Activated CD8-positive, alpha-beta T cell treated with anti-CD3 and anti-CD28 coated beads for 36 hours (primary cell): ENCODE measurements at regions not wholly inside any gene's neighbourhood (a gene's known extent, or its start where the extent isn't known, plus 50 kb on each side); places are given as distances from the start of the nearest gene placed in this dataset.

Experiments
- ATAC-seq: fragments of 200-7000 bp; cut with Tn5 transposase; one replicate; pipeline ENCODE4 v1.10.0; 2021; ENCODE audit warnings: mild to moderate bottlenecking, moderate library complexity
- CTCF ChIA-PET: fragments of 350-600 bp; sonication (Branson Sonifier 250); formaldehyde crosslinking; loops from one replicate; lab custom pipeline; 2021; ENCODE audit warnings: antibody characterized with exemption; lab: Charles Lee
- POLR2A ChIA-PET: fragments of 350-600 bp; sonication (Branson Sonifier 250); formaldehyde crosslinking; loops from one replicate; lab custom pipeline; 2021; ENCODE audit warnings: antibody characterized with exemption; lab: Charles Lee
- DNase-seq: peaks from one replicate; pipeline ENCODE4 v3.0.0-alpha.2; 2020
- H3K27ac Mint-ChIP-seq: one replicate; pipeline ENCODE4 v1.8.0; 2021; ENCODE audit warnings: mild to moderate bottlenecking, mixed read lengths
- H3K27me3 Mint-ChIP-seq: one replicate; pipeline ENCODE4 v1.8.0; 2021; ENCODE audit warnings: mixed read lengths
- H3K36me3 Mint-ChIP-seq: one replicate; pipeline ENCODE4 v1.8.0; 2021; ENCODE audit warnings: low read depth, mixed read lengths
- H3K4me1 Mint-ChIP-seq: one replicate; pipeline ENCODE4 v1.8.0; 2021; ENCODE audit warnings: low read depth, mixed read lengths
- H3K4me3 Mint-ChIP-seq: one replicate; pipeline ENCODE4 v1.8.0; 2021; ENCODE audit warnings: mild to moderate bottlenecking, moderate library complexity, mixed read lengths
- H3K9me3 Mint-ChIP-seq: one replicate; pipeline ENCODE4 v1.8.0; 2021; ENCODE audit warnings: mixed read lengths
- intact Hi-C: fragments of 100-400 bp; cut with micrococcal nuclease; formaldehyde crosslinking; loops from one replicate; pipeline ENCODE4 v1.10.0; 2022
- TF ChIP-seq, protein P1 (sequence below): fragments of 200-600 bp; IDR thresholded peaks from one replicate; pipeline ENCODE4 v1.8.0; 2022; ENCODE audit warnings: antibody characterized with exemption, mild to moderate bottlenecking

DNA sequence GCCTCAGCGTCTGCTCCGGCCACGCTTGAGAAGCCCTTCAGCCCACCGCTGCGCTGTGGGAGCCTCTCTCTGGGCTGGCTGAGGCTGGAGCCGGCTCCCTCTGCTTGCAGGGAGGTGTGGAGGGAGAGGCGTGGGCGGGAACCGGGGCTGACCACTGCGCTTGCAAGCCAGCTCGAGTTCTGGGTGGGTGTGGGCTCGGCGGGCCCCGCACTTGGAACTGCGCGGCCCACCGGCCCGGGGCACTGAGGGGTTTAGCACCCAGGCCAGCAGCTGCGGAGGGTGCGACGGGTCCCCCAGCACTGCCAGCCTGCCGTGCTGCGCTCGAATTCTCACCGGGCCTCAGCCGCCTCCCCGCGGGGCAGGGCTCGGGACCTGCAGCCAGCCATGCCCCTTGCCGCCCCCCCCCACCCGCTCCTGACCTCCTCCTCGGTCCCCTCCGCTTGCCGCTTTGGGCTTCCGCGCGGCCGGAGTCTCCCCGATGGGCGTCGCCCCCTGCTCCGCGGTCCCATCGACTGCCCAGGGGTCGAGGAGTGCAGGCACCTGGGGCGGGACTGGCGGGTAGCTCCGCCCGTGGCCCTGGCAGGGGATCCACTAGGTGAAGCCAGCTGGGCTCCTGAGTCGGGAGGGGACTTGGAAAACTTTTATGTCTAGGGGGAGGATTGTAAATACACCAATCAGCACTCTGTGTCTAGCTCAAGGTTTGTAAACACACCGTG lies 106.7 kb downstream of the RAP2B start:
- Mint-ChIP-seq H3K27ac (no peak overlapping the region), H3K4me3 (no peak overlapping the region), H3K36me3 (no peaks in the 10 kb centered on the region), H3K27me3 (no peaks in the 10 kb centered on the region), H3K4me1 (peaks cover 14% of the 10 kb centered on the region), H3K9me3 (peaks cover 3% of the 10 kb centered on the region)
- ATAC-seq (no peak), DNase-seq (no peak)
- intact Hi-C loops = no loop called here
- TF ChIP-seq, protein P1, sequence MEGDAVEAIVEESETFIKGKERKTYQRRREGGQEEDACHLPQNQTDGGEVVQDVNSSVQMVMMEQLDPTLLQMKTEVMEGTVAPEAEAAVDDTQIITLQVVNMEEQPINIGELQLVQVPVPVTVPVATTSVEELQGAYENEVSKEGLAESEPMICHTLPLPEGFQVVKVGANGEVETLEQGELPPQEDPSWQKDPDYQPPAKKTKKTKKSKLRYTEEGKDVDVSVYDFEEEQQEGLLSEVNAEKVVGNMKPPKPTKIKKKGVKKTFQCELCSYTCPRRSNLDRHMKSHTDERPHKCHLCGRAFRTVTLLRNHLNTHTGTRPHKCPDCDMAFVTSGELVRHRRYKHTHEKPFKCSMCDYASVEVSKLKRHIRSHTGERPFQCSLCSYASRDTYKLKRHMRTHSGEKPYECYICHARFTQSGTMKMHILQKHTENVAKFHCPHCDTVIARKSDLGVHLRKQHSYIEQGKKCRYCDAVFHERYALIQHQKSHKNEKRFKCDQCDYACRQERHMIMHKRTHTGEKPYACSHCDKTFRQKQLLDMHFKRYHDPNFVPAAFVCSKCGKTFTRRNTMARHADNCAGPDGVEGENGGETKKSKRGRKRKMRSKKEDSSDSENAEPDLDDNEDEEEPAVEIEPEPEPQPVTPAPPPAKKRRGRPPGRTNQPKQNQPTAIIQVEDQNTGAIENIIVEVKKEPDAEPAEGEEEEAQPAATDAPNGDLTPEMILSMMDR = no peak
- ChIA-PET POLR2A (no interaction called here), CTCF (no interaction called here)

DNA sequence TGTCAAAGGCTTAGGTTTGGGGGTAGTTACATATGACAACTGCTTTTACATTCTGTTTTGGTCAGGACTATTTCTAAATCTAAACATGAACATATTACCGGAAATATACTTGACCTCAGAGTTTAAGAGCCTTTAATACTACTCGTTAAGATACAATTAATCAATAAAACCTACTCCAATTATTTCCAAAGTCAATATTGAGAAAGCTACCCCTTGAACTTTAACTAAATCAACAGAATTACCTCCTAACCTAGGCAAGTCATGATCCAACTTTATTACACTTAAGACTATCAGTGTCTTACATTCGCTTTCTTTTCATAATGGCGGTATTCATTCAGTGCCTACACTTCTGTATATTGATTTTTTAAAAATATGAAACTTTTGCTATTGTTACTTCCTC lies 107.7 kb downstream of the RAP2B start:
- H3K36me3 Mint-ChIP-seq = no peaks in the 10 kb centered on the region
- TF ChIP-seq, protein P1 = no peak
- H3K27me3 Mint-ChIP-seq = no peaks in the 10 kb centered on the region
- peaks cover 14% of the 10 kb centered on the region for H3K4me1 Mint-ChIP-seq
- DNase-seq (no peak), ATAC-seq (no peak)
- no peak overlapping the region for H3K27ac Mint-ChIP-seq
- POLR2A ChIA-PET = no interaction called here
- no peak overlapping the region for H3K4me3 Mint-ChIP-seq
- H3K9me3 Mint-ChIP-seq = peaks cover 3% of the 10 kb centered on the region
- intact Hi-C loops = no loop called here
- CTCF ChIA-PET = no interaction called here

DNA sequence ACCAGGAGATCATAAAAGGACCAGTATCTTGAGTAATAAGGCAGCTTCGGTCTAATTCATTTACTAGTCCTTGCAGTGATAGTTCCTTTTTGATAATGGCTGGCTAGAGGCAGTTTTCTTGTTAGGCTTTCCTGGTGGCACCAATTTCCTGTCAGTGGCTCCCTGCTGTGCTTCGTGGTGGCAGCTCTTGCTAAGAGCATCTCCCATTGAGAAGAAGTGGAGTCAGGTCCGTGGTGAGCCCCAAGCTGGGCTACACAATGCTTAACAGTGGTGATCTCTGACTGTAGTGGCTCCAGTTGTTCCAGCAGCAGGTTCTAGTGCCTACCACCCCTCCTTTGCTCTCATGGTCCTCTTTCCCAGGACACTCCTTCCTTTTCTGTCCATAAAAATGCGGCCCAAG lies 111.2 kb downstream of the RAP2B start:
- Mint-ChIP-seq H3K36me3 (no peaks in the 10 kb centered on the region), H3K4me1 (peaks cover 14% of the 10 kb centered on the region), H3K9me3 (no peaks in the 10 kb centered on the region), H3K27me3 (no peaks in the 10 kb centered on the region), H3K27ac (no peak overlapping the region), H3K4me3 (no peak overlapping the region)
- ATAC-seq (no peak), DNase-seq (no peak)
- POLR2A ChIA-PET = no interaction called here
- intact Hi-C loops = no loop called here
- CTCF ChIA-PET = interaction anchor here (0.7 kb wide), 1 partner anchor 230 kb away, joined by 3 read pairs; no protein-coding TSS in a partner anchor
- TF ChIP-seq, protein P1 = no peak

DNA sequence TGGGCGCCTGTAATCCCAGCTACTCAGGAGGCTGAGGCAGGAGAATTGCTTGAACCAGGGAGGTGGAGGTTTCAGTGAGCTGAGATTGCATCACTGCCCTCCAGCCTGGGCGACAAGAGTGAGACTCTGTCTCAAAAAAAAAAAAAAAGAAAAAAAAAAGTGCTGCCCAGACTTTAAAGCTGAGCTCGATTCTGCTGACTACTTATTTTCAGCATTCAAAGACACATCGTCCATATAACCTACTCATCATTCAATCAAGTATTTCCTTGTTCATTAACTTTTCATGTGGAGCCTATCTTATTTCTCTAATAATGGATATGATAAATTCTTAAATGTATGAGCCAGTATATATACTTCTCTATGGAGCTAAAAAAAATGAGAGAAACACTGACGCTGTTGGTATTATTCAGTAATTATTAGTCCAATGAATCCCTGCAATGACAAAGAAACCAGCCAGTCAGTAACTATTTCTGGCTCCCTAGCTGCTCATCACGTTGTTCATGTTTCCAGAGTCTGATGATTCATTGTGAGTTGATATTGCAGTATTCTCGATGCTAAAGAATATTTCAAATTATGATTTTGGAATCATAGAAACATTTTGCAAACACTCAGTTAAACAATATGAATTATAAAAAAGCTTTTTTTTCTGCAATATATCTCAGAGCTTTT lies 111.9 kb downstream of the RAP2B start:
- Mint-ChIP-seq H3K27ac (no peak overlapping the region), H3K27me3 (no peaks in the 10 kb centered on the region), H3K4me3 (no peak overlapping the region), H3K36me3 (no peaks in the 10 kb centered on the region), H3K4me1 (peaks cover 14% of the 10 kb centered on the region), H3K9me3 (no peaks in the 10 kb centered on the region)
- TF ChIP-seq, protein P1 = no peak
- intact Hi-C loops = no loop called here
- POLR2A ChIA-PET = no interaction called here
- CTCF ChIA-PET = interaction anchor here (0.7 to 0.9 kb wide), 2 partner anchors 176 to 231 kb away, joined by 3 to 4 read pairs; no protein-coding TSS in a partner anchor
- DNase-seq (no peak), ATAC-seq (no peak)

DNA sequence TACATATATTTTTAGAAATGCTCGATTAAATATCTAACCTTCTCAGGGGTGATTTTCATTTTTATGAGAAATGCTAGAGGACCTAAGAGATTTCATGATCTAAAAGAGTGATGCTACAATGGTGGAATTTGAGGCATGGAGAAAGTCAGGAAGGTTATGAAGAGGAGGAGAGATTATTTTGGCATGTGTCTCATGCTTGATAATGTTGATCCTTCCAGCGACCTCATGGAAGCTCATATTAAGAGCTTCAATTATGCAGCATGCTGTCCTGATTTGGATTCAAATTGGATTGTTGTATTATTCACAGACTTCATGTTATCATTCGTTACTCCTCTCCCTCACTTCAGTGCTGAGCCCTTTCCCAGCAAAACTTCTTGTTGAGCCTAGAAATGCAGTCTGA lies 112.5 kb downstream of the RAP2B start:
- Mint-ChIP-seq H3K36me3 (no peaks in the 10 kb centered on the region), H3K4me1 (peaks cover 14% of the 10 kb centered on the region), H3K4me3 (no peak overlapping the region), H3K27ac (no peak overlapping the region), H3K27me3 (no peaks in the 10 kb centered on the region), H3K9me3 (no peaks in the 10 kb centered on the region)
- DNase-seq (no peak), ATAC-seq (no peak)
- TF ChIP-seq, protein P1 = no peak
- POLR2A ChIA-PET = no interaction called here
- CTCF ChIA-PET = interaction anchor here (0.7 kb wide), 1 partner anchor 175 kb away, joined by 4 read pairs; no protein-coding TSS in a partner anchor
- intact Hi-C loops = no loop called here
